ENCODE measurements at regions not wholly inside any gene's neighbourhood (a gene's known extent, or its start where the extent isn't known, plus 50 kb on each side); places are given as distances from the start of the nearest gene placed in this dataset.
"Not testable (repeated sequence)": the region's sequence is repeated elsewhere in the genome, so short reads cannot be mapped to it uniquely, and the experiment has no call there.

- no peak for DNase-seq
These were observed 265.0 kb downstream of the KCNJ3 start for GRCh38 chr2:154963511-154963910.

- DNase-seq = no peak
These were observed 263.2 kb downstream of the KCNJ3 start for GRCh38 chr2:154961676-154962075.

DNA sequence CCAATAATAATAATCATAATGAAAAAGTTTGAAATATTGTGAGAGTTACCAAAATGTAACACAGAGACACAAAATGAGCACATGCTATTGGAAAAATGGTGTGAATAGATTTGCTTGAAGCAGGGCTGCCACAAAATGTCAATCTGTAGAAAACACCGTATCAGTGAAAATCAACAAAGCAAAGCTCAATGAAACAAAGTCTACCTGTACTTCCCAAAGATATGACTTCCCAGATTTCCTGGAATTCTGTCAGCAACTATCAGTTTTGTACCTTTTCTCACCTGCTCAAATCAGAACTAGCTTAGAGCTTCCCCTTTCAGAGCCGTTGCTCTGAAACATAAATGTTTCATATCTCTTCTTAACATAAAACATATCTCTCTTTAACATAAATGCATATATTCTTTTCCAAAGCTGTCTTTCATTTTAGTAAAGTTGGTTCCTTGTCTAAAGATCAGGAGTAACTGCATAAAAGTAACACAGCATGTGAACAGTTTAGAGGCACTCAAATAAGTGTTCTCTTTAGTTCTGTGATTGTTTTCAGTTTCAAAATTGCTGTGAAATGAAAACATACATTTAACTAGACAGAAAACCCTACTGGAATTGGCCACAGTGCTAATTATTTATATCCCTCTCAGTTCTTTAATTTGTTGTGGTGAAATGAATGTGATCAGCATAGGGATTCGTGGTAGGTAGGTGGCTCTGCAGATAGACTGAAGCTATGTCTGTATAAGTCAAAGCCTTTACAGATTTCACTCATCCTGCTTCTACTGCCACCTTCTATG lies 262.5 kb downstream of the KCNJ3 start:
- DNase-seq = no peak

DNA sequence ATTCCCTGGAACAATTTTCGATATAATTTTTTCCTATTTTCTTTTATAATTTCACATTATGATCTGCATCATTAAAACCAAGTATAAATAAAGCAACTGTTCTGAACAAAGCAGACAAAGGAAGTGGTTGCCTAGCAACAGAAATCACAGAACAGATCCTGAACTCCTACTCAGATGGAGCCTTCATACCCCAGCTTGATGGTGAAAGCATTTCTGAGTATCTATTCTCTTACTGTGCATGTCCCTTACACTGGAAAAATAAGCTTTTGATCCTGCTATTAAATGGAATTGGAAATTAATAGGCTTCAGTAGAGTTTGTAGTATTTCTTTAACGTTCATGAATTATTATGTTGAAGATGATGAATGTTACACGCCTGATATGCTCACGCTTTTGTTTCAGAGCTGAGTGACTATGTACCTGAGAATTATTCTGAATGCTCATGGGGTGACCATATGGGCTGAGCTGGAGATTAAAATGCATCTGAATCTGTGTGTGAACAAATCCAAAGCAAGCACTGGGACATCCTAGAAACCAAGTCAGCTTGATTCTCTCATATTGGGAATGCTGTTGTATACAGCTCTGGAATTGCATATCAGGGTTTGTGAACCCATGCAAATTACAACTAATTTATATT lies 254.0 kb downstream of the KCNJ3 start:
- no peak for DNase-seq

DNA sequence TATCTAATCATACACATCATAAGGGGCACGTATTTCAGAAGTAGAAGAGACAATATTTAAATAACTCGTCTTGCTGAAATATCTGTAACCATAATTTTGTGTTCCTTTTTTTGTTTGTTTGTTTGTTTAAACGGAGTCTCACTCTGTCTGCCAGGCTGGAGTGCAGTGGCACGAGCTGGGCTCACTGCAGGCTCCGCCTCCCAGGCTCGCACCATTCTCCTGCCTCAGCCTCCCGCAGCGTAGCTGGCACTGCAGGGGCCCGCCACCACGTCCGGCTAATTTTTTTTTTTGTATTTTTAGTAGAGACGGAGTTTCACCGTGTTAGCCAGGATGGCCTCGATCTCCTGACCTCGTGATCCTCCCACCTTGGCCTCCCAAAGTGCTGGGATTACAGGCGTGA lies 248.9 kb downstream of the KCNJ3 start:
- not testable (repeated sequence) for DNase-seq

DNA sequence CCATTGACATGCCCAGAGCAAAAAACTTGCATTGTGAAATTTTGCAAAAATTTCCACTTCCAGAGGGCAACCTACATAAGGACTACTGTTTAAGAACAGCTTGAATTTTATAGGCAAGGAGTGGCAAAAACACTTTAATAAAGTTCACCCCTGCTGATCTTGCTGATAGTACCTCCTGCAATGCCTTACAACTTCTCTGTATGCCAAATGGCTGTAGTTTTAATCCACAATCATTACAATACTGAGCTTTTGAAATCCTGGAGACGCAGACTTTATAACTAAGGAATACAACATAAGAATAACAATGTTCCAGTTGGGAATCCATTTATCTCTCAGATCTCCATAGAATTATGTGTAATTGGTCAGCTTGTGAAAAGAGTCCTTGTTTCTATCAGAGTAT lies 247.5 kb downstream of the KCNJ3 start:
- DNase-seq = no peak

DNA sequence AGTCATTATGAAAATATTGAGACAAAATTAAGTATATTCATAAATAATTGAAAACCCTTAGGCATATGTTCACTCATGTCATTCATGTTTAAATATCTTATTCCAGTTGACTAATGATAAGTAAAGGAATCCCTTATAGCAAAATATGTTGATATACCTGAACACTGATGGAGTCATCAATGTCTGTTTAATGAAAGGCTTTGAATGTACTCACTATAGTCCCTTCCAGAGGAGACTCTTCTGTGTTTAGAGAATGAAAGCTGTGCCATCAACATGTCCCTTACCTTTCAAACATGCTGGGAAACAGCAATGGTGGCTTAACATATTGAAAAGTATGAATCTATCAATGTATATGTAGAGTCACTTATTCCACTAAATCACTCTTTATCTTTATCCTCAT lies 242.9 kb downstream of the KCNJ3 start:
- no peak for DNase-seq

DNA sequence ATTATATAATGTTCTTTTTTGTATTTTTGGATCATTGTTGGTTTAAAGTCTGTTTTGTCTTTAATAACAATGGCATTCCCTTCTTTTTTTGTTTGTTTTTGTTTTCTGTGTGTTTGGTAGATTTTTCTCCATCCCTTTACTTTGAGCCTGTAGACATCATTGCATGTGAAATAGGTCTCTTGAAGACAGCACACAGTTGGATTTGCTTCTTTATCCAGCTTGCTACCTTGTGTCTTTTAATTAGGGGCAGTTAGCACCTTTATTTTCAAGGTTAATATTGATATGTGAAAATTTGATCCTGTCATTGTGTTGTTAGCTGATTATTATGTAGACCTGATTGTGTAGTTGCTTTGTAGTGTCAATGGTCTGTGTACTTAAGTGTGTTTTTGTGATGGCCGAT lies 235.7 kb downstream of the KCNJ3 start:
- DNase-seq = no peak

GRCh38 chr2:154924531-154924930 lies 226.0 kb downstream of the KCNJ3 start:
- no peak for DNase-seq

GRCh38 chr2:154914561-154914960 lies 216.1 kb downstream of the KCNJ3 start:
- DNase-seq = no peak

GRCh38 chr2:154912215-154912614 lies 213.7 kb downstream of the KCNJ3 start:
- no peak for DNase-seq

DNA sequence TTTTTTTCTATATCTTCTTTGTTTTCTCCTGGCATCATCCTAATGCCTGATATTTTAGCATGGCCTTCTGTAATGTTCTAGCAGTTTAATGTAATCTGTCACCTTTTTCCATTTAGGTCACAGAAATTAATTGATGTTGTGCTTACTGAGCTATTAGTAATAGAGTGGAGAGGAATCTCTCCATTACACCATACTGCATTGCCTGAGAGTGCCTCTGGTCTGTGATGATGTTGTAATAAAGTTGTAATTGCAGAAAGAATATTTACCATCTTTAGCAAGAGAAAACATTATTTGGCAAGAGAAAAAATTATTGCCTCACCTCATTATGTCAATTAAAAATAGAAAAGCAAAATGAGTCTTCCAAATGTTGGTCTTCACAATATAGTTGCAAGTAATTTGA lies 213.2 kb downstream of the KCNJ3 start:
- no peak for DNase-seq

GRCh38 chr2:154910701-154911100 lies 212.2 kb downstream of the KCNJ3 start:
- no peak for DNase-seq

GRCh38 chr2:154908327-154908726 lies 209.8 kb downstream of the KCNJ3 start:
- DNase-seq = no peak

All from RPMI8226 (cell line).